Panc1 (cell line): ENCODE measurements at regions not wholly inside any gene's neighbourhood (a gene's known extent, or its start where the extent isn't known, plus 50 kb on each side); places are given as distances from the start of the nearest gene placed in this dataset.

Experiments used
- ATAC-seq: fragments of 200-7000 bp; cut with Tn5 transposase; 2 replicates; pipeline ENCODE4 v1.9.1; 2020; ENCODE audit warnings: mild to moderate bottlenecking, moderate library complexity
- BruUV-seq: library from RNA; stranded (reverse); fragments of 400-500 nt; replicated peaks from 2 replicates; lab custom pipeline; 2021; lab: Mats Ljungman, UMichigan
- CTCF ChIA-PET: fragments of 300-600 bp; sonication (Branson Sonifier 250); formaldehyde crosslinking; loops from one replicate; lab custom pipeline; 2022; ENCODE audit warnings: antibody characterized with exemption; lab: Charles Lee
- POLR2A ChIA-PET: fragments of 300-600 bp; sonication (Branson Sonifier 250); formaldehyde crosslinking; loops from one replicate; lab custom pipeline; 2022; ENCODE audit warnings: antibody characterized with exemption; lab: Charles Lee
- DNase-seq: peaks from one replicate; pipeline ENCODE4 v3.0.0-alpha.2; 2010; ENCODE audit warnings: low read depth, low spot score
- H3K27ac ChIP-seq: 2 replicates; pipeline ENCODE4 v1.5.1; 2011; ENCODE audit warnings: mild to moderate bottlenecking, low read length, inconsistent platforms
- H3K27me3 ChIP-seq: fragments of 200-500 bp; sonication (Bioruptor generic); 2 replicates; pipeline ENCODE4 v1.6.0; 2014; ENCODE audit warnings: low read length, inconsistent platforms; ENCODE audit not compliant: control insufficient read depth, insufficient read depth
- H3K36me3 ChIP-seq: fragments of 200-500 bp; sonication (Bioruptor generic); 2 replicates; pipeline ENCODE4 v1.5.1; 2014; ENCODE audit warnings: inconsistent platforms, mild to moderate bottlenecking, low read length, moderate library complexity; ENCODE audit not compliant: control insufficient read depth, insufficient read depth
- H3K4me1 ChIP-seq: 2 replicates; pipeline ENCODE4 v1.5.1; 2011; ENCODE audit warnings: inconsistent platforms, mild to moderate bottlenecking, low read length, moderate library complexity; ENCODE audit not compliant: control insufficient read depth, insufficient read depth
- H3K4me3 ChIP-seq, 2 experiments: 2 replicates each; pipeline ENCODE4 v1.5.1; 2011 to 2012; ENCODE audit warnings: low read depth in 2 of 2, low read length in 2 of 2, mild to moderate bottlenecking in 2 of 2, inconsistent platforms in 1 of 2, moderate library complexity in 1 of 2
- H3K9me3 ChIP-seq: fragments of 200-500 bp; sonication (Bioruptor generic); 2 replicates; pipeline ENCODE4 v1.5.1; 2014; ENCODE audit warnings: low read depth, mild to moderate bottlenecking, inconsistent platforms, low read length, moderate library complexity; ENCODE audit not compliant: control insufficient read depth, insufficient read depth
- POLR2AphosphoS5 ChIP-seq: IDR thresholded peaks from 2 replicates; pipeline ENCODE4 v1.6.1; 2012; ENCODE audit warnings: mild to moderate bottlenecking, low read depth, low read length, moderate library complexity
- REST ChIP-seq, 2 experiments: IDR thresholded peaks; 2 replicates each; pipeline ENCODE4 v1.6.1; 2011 to 2012; ENCODE audit warnings: low read depth in 2 of 2, control low read depth in 1 of 2, low read length in 1 of 2, mild to moderate bottlenecking in 1 of 2, moderate library complexity in 1 of 2; ENCODE audit not compliant: insufficient read depth in 1 of 2
- SIN3A ChIP-seq: IDR thresholded peaks from 2 replicates; pipeline ENCODE4 v1.6.1; 2012; ENCODE audit warnings: low read depth, mild to moderate bottlenecking, low read length, moderate library complexity, borderline replicate concordance; ENCODE audit not compliant: insufficient read depth
- TCF7L2 ChIP-seq: IDR thresholded peaks from 2 replicates; pipeline ENCODE4 v1.6.1; 2011; ENCODE audit warnings: mild to moderate bottlenecking, low read depth, low read length, inconsistent platforms
- in situ Hi-C: cut with HindIII; loops from 2 replicates; pipeline ENCODE4 v1.10.0; 2016; ENCODE audit warnings: low sequenced_read_pairs, low pct_unique_long_range_greater_than_20kb
- intact Hi-C: fragments of 100-400 bp; cut with micrococcal nuclease; formaldehyde crosslinking; loops from one replicate; pipeline ENCODE4 v1.10.0; 2022; ENCODE audit not compliant: unreplicated experiment
- TF ChIP-seq, protein P1 (sequence below): fragments of 450-650 bp; IDR thresholded peaks from 2 replicates; pipeline ENCODE4 v1.5.1; 2017; ENCODE audit warnings: mild to moderate bottlenecking

- BruUV-seq, result no TSS peak
- H3K27ac ChIP-seq, result no peak overlapping the region
- intact Hi-C loops, result no loop called here
- ChIA-PET POLR2A (no interaction called here), CTCF (no interaction called here)
- in situ Hi-C loops, result no loop called here
- H3K4me1 ChIP-seq, result no peaks in the 10 kb centered on the region
- TF ChIP-seq POLR2AphosphoS5, result no peak
- TF ChIP-seq REST (IDR thresholded peaks at IDR 0.05; ENCODE audit: insufficient read depth in 1 of 2, low read depth in 2 of 2, low read length in 1 of 2), result no peak
- TF ChIP-seq SIN3A, result no peak
- TF ChIP-seq TCF7L2, result no peak
- TF ChIP-seq, protein P1, sequence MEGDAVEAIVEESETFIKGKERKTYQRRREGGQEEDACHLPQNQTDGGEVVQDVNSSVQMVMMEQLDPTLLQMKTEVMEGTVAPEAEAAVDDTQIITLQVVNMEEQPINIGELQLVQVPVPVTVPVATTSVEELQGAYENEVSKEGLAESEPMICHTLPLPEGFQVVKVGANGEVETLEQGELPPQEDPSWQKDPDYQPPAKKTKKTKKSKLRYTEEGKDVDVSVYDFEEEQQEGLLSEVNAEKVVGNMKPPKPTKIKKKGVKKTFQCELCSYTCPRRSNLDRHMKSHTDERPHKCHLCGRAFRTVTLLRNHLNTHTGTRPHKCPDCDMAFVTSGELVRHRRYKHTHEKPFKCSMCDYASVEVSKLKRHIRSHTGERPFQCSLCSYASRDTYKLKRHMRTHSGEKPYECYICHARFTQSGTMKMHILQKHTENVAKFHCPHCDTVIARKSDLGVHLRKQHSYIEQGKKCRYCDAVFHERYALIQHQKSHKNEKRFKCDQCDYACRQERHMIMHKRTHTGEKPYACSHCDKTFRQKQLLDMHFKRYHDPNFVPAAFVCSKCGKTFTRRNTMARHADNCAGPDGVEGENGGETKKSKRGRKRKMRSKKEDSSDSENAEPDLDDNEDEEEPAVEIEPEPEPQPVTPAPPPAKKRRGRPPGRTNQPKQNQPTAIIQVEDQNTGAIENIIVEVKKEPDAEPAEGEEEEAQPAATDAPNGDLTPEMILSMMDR, result no peak
- DNase-seq (no peak), ATAC-seq (no peak)
- H3K27me3 ChIP-seq, result 0 out of 2 replicates have a peak, but pooled peaks cover 2% of the 10 kb centered on the region
- no peak overlapping the region for H3K4me3 ChIP-seq
- no peaks in the 10 kb centered on the region for H3K36me3 ChIP-seq
- H3K9me3 ChIP-seq, result 0 out of 2 replicates have a peak, but pooled peaks cover 3% of the 10 kb centered on the region
Observed at GRCh38 chr1:38204698-38205097, 158.1 kb upstream of the POU3F1 start.

GRCh38 chr1:38203441-38203840, 156.8 kb upstream of the POU3F1 start:
- Histone ChIP-seq H3K4me1 (no peaks in the 10 kb centered on the region), H3K4me3 (no peak overlapping the region), H3K9me3 (0 out of 2 replicates have a peak, but pooled peaks cover 3% of the 10 kb centered on the region), H3K36me3 (no peaks in the 10 kb centered on the region), H3K27ac (no peak overlapping the region), H3K27me3 (0 out of 2 replicates have a peak, but pooled peaks cover 2% of the 10 kb centered on the region)
- no peak for DNase-seq
- in situ Hi-C loops (no loop called here), intact Hi-C loops (no loop called here)
- ChIA-PET POLR2A (no interaction called here), CTCF (no interaction called here)
- BruUV-seq, result no TSS peak
- no peak for ATAC-seq
- no peak for TF ChIP-seq REST (IDR thresholded peaks at IDR 0.05; ENCODE audit: insufficient read depth in 1 of 2, low read depth in 2 of 2, low read length in 1 of 2)
- TF ChIP-seq POLR2AphosphoS5, result no peak
- TF ChIP-seq, protein P1, result no peak
- no peak for TF ChIP-seq SIN3A
- no peak for TF ChIP-seq TCF7L2
